ENCODE measurements at regions not wholly inside any gene's neighbourhood (a gene's known extent, or its start where the extent isn't known, plus 50 kb on each side); places are given as distances from the start of the nearest gene placed in this dataset.

- no peak for TF ChIP-seq POLR2AphosphoS5 (IDR thresholded peaks at IDR 0.05; ENCODE audit: insufficient read depth in 1 of 2, low read depth in 1 of 2)
- TF ChIP-seq CTCF (IDR thresholded peaks at IDR 0.05) = no peak
- no peak for TF ChIP-seq POLR2A (IDR thresholded peaks at IDR 0.05)
- Histone ChIP-seq H3K36me3 (no peaks in the 10 kb centered on the region), H3K4me1 (no peaks in the 10 kb centered on the region), H3K27me3 (no peaks in the 10 kb centered on the region), H3K9me3 (no peaks in the 10 kb centered on the region), H3K27ac (no peak overlapping the region), H3K4me3 (no peak overlapping the region)
- intact Hi-C loops (cut with DNase I) = no loop called here
- no peak for DNase-seq (ENCODE audit: extremely low spot score in 2 of 2)
These were observed 294.8 kb upstream of the STT3B start for GRCh38 chr3:31237887-31238286.

- TF ChIP-seq CTCF (IDR thresholded peaks at IDR 0.05) (no peak), POLR2A (IDR thresholded peaks at IDR 0.05) (no peak), POLR2AphosphoS5 (IDR thresholded peaks at IDR 0.05; ENCODE audit: insufficient read depth in 1 of 2, low read depth in 1 of 2) (no peak)
- Histone ChIP-seq H3K4me3 (no peak overlapping the region), H3K36me3 (no peaks in the 10 kb centered on the region), H3K9me3 (no peaks in the 10 kb centered on the region), H3K4me1 (no peaks in the 10 kb centered on the region), H3K27me3 (no peaks in the 10 kb centered on the region), H3K27ac (no peak overlapping the region)
- intact Hi-C loops (cut with DNase I) = no loop called here
- DNase-seq (ENCODE audit: extremely low spot score in 2 of 2) = no peak
These were observed 292.7 kb upstream of the STT3B start for GRCh38 chr3:31240013-31240412.

GRCh38 chr3:31240466-31240865, 292.3 kb upstream of the STT3B start:
- H3K9me3 ChIP-seq = no peaks in the 10 kb centered on the region
- no peaks in the 10 kb centered on the region for H3K36me3 ChIP-seq
- no peaks in the 10 kb centered on the region for H3K4me1 ChIP-seq
- no peak overlapping the region for H3K4me3 ChIP-seq
- no peaks in the 10 kb centered on the region for H3K27me3 ChIP-seq
- no peak overlapping the region for H3K27ac ChIP-seq
- no peak for DNase-seq (ENCODE audit: extremely low spot score in 2 of 2)
- intact Hi-C loops (cut with DNase I) = no loop called here
- TF ChIP-seq CTCF (IDR thresholded peaks at IDR 0.05) = no peak
- no peak for TF ChIP-seq POLR2A (IDR thresholded peaks at IDR 0.05)
- no peak for TF ChIP-seq POLR2AphosphoS5 (IDR thresholded peaks at IDR 0.05; ENCODE audit: insufficient read depth in 1 of 2, low read depth in 1 of 2)

GRCh38 chr3:31240874-31241273, 291.9 kb upstream of the STT3B start:
- Histone ChIP-seq H3K36me3 (no peaks in the 10 kb centered on the region), H3K4me3 (no peak overlapping the region), H3K9me3 (no peaks in the 10 kb centered on the region), H3K27ac (no peak overlapping the region), H3K27me3 (no peaks in the 10 kb centered on the region), H3K4me1 (no peaks in the 10 kb centered on the region)
- intact Hi-C loops (cut with DNase I) = no loop called here
- TF ChIP-seq POLR2AphosphoS5 (IDR thresholded peaks at IDR 0.05; ENCODE audit: insufficient read depth in 1 of 2, low read depth in 1 of 2) (no peak), POLR2A (IDR thresholded peaks at IDR 0.05) (no peak), CTCF (IDR thresholded peaks at IDR 0.05) (no peak)
- no peak for DNase-seq (ENCODE audit: extremely low spot score in 2 of 2)

GRCh38 chr3:31241533-31241932, 291.2 kb upstream of the STT3B start:
- DNase-seq (ENCODE audit: extremely low spot score in 2 of 2) = no peak
- H3K36me3 ChIP-seq = no peaks in the 10 kb centered on the region
- H3K4me3 ChIP-seq = no peak overlapping the region
- H3K27ac ChIP-seq = no peak overlapping the region
- intact Hi-C loops (cut with DNase I) = no loop called here
- no peaks in the 10 kb centered on the region for H3K27me3 ChIP-seq
- H3K4me1 ChIP-seq = no peaks in the 10 kb centered on the region
- TF ChIP-seq CTCF (IDR thresholded peaks at IDR 0.05) (no peak), POLR2A (IDR thresholded peaks at IDR 0.05) (no peak), POLR2AphosphoS5 (IDR thresholded peaks at IDR 0.05; ENCODE audit: insufficient read depth in 1 of 2, low read depth in 1 of 2) (no peak)
- no peaks in the 10 kb centered on the region for H3K9me3 ChIP-seq

All from vagina (tissue), 2 donors.